Stimulated activated naive CD8-positive, alpha-beta T cell treated with anti-CD3 and anti-CD28 coated beads, Interleukin-15, Interleukin-2, amounts not matched to agents 100 U/mL and 50 U/mL, for 24 hours (primary cell): ENCODE measurements at regions not wholly inside any gene's neighbourhood (a gene's known extent, or its start where the extent isn't known, plus 50 kb on each side); places are given as distances from the start of the nearest gene placed in this dataset.

Experiments
- ATAC-seq: fragments of 150-1000 bp; cut with Tn5 transposase; one replicate; pipeline ENCODE4 v1.10.0; 2021
- DNase-seq: peaks from one replicate; pipeline ENCODE4 v3.0.0; 2021

DNA sequence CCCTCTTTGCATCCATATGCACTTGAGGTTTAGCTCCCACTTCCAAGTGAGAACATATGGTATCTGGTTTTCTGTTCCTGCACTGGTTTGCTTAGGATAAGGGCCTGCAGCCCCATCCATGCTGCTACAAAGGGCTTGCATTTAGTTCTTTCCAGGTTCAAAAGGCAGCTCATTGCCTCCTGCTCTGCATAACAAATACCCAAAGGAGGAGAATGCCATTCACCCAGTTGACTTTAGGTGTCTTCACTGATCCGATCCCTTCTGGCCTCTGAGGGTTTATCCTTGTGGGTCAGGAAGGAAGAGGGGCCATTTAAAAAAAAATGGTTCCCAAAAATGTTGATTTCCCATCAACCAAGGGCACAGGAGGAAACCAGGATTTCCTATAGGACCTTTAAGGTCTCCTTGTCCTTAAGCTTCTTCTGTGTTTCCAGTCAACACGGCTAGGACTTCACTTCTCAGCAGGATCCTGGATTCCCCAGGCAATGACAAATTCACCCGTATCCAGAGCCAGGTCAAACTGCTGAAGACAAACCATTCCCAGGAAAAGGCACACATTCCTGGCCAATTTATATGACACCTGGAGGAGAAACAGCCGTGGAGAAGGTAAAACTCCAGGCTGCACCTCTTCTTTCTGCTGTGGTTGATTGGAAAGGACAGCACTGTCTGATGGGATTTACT, 447.7 kb upstream of the CDH4 start:
- DNase-seq: no peak
- no peak for ATAC-seq

DNA sequence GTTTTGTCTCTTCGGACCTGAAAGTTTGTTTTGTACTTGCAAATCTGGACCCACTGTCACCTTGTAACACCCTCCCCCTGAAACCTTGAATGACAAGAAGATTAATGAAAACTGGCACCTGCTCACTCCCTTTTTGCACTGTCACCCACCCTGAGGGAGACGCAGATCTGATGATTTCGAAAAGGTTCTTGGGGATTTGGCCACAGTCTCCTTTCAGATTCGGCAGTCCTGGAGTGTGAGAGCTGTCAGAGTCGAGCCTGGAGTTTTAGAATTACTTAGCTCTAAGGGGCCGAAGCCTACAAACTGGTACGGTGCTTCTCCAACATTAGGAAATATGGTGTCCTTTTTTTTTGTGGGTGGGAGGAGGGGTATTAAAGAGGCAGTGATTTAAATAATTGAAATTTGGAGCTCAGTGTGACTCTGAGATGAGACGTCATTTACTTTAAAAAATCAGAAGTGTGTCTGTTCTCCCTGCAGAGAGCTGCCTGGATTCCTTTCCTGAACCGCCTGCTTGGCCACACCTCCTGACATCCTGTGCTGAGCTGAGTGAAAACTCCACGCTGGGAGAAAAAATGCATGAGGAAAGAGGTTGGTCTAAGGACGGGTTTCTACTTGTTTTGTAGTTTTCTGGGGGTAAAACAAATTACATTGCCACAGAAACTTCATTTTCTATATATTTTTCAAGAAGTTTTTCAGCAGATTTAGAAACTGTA, 447.0 kb upstream of the CDH4 start:
- ATAC-seq: no peak
- DNase-seq: no peak

DNA sequence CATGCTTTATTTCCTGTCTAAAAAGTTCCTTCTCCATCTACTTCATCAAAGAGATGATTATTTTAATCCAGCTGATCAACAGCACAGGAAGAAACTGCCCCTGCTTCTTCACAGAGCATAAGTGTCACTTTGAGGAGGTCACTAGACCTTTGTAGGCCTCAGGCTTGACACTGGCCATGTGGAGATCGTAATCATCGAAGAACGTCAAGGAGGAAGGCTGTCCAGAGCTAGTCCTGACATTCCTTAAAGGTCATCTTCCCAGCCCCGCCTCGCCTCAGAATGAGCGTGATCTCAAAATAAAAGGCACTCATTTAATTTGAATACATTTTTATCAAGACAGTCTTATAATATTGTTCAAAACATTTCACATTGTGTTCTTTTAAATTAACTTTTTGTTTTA, 445.7 kb upstream of the CDH4 start:
- no peak for ATAC-seq

DNA sequence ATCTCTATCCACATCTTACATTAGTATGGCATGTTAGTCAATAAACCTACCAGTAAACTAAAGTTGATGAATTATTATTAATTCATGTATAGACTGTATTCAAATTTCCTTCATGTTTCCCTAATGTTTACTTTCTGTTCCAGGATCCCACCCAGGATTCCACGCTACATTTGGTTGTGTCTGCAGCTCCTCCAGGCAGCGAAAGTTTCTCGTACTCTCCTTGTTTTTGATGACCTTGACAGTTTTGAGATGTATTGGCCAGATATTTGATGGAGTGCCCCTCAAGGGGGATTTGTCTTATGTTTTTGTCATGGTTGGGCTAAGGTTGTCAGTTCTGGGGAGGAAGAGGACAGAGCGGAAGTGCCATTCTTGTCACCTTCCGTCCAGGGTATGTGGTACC, 445.2 kb upstream of the CDH4 start:
- no peak for DNase-seq
- ATAC-seq: no peak

More for the DNA sequence above, 445.7 kb upstream of the CDH4 start:
- no peak for DNase-seq

DNA sequence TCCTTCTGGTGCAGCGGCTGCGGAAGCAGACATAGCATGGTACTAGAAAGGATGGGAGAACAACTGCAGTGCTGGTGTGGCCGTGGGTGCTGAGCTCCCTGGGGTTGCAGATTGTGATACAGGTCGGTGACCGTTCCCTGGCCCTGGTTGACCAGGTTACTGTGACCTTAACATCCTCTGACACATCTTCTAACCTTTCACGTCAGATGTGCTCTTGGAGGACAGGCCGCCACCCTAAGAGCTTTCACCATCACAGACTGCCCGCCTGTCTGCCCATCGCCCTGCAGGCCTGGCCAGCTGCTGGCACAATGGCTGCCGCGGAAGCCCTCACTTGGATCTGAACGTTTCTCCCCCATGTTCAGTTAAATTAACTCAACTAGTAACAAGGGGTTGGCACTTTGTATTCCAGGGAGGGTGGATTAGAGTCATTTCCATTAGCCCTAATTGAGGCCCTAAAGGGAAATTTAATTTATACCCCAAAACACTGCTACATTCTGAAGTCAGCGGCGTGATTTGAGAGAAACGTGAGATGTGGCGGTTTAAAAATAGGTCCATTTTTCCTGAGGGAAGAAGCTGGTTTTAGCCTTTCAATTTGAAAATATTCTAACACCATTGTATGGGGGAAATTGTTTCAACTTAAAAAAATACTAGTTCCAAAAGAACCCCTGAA, 443.9 kb upstream of the CDH4 start:
- no peak for DNase-seq
- ATAC-seq: no peak

DNA sequence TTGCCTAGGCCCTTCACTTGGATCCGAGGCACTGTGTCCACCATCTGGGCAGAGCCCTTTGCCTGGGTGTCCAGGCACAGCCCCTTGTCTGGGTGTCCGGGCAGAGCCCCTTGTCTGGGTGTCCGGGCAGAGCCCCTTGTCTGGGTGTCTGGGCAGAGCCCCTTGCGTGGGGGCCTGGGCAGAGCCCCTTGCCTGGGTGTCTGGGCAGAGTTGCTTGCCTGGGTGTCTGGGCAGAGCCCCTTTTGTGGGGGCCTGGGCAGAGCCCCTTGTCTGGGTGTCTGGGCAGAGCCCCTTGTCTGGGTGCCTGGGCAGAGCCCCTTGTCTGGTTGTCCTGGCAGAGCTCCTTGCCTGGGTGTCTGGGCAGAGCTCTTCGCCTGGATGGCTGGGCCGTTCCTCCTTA, 443.4 kb upstream of the CDH4 start:
- no peak for ATAC-seq
- DNase-seq: no peak

DNA sequence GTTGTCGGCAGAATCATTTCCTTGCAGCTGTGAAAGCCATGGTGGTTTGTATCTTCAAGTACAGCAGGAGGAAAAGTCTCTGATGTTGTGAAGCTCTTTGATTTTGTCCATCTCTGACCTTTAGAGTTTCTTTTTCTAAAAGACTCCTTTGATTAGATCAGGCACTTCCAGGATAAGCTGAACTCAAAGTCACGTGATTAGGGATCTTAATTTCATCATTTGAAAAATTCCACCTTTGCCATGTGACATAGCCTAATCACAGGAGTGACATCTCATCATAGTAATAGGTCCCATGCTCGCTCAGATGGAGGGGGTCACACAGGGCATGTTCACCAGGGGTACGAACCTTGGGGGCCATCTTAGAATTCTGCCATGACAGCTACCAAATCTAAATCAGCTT, 441.5 kb upstream of the CDH4 start:
- no peak for DNase-seq
- no peak for ATAC-seq

DNA sequence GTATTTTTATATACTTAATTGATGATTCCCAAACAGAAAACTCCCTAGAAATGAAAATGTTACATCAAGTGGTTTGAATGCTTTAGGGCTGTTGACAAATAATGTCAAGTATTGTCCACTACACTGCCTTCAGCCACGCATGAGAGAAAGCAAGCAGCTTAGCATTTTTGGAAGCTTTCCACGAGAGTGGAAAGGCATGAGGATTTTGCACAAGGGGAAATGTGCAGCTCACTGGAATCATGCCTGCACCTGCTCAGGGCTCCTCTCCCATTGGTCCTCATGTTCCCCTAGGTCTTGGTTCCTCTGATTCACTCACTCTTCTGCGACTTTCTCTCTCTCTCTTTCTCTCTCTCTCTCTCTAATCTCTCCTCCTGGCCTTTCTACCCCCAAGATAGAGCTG, 439.5 kb upstream of the CDH4 start:
- ATAC-seq: no peak
- no peak for DNase-seq

DNA sequence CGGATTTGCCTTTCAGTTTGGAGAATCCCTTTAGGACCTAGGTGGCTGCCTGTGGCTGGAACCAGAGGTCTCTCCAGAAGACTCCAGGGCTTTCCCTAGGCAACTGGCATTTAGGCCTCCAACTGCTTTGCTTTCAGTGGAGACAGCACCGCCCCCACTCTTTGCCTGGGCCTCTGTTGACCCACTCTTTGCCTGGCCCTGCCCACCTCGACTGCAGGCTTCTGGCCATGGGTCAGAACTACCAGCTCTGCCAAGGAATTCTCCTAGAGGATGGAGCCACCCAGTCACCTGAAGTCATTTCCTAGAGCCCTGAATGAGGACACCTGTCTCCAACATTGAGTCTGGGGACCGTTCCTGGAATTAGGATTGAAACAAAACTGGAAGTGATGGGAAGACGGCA, 439.0 kb upstream of the CDH4 start:
- ATAC-seq: no peak
- no peak for DNase-seq

DNA sequence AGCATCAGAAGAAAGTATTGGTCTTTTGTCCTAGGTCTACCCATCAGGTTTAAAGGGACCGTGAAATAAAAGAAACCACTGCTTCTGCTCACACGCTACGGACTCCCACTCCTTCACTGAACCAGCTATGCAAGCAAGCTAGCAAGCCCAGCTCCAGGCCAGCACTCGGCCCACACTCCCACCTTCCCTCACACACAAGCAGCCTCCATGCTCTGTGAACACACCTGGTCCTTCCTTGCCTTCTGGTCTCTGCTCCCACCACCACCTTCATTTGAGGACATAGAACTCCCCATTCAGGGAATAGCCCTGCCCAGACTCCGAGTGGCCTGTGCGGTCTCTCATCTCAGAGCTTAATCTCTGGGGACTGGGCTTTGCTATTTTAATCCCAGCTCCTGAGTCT, 436.4 kb upstream of the CDH4 start:
- no peak for ATAC-seq

DNA sequence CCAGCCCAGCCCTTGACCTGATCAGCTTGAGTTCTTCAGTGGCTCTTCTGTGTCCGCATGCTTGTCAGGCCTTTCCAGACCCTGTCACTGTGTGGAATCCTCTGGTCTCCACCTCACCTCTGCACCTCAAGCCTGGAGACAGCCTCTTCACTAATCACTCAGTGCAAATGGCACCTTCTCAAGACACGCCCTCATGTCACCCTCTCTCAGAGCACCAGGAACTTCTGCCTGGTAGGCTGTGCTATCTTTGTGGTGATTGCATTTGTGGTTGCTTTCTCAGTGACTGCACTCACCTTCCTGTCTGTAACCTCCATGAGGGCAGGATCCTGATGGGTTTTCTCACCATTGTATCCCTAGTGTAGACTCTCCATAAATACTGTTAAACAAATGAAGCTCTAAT, 435.2 kb upstream of the CDH4 start:
- ATAC-seq: no peak
- no peak for DNase-seq

More for the DNA sequence above, 436.4 kb upstream of the CDH4 start:
- DNase-seq: no peak

DNA sequence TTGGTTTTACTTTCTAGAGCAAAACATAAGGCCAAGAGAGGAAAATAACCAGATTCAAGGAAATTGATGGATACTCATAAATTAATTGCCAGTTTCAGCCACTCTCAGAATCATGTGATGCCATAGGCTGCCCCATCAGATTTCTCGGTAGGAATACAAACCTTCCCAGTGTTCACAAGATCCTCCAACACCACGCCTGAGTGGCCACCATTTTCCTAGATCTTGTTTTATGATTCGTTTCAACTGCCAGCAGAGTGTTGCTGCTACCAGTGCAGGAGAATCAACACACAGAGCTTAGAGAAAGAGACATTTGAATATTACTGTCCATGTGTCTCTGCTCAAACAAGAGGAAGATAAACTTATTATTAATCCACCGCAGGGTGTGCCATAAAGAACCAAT, 434.2 kb upstream of the CDH4 start:
- ATAC-seq (no peak), DNase-seq (no peak)

DNA sequence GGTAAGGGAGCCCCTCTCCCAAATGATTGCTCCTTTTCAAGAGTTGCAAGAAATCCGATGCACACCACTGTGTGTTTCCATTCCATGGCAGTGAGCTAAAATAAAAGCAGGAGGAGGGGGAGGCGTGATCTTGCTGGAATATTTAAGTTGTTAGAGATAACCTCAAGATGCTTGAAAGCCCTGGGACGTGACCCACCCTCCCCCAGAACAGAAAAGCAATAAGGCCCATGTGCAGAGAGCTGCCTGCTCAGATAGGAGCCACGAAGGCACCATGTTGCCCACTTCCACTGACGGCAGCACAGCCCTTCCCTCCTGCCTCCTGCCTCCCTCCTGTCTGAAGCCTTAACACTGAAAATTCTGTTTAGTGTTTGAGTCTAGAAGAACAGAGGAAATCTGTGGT, 432.6 kb upstream of the CDH4 start:
- DNase-seq (no peak), ATAC-seq (no peak)

DNA sequence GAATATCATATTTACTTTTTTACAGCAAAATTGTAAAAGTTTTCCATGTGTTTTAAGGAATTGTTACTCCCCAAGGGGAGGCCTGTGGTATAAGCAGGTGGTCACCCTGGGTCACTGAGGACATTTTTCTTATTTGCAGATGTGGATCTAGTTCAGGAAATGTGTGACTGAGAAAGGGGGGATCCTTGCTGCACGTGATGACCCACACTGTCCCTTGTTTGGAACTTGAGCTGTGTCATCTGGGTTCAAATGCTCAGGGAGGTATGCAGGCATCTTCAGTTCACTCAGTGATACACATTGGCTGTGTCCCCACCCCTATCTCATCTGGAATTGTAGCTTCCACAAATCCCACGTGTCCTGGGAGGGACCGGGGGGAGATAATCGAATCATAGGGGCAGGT, 431.9 kb upstream of the CDH4 start:
- no peak for ATAC-seq
- DNase-seq: no peak

DNA sequence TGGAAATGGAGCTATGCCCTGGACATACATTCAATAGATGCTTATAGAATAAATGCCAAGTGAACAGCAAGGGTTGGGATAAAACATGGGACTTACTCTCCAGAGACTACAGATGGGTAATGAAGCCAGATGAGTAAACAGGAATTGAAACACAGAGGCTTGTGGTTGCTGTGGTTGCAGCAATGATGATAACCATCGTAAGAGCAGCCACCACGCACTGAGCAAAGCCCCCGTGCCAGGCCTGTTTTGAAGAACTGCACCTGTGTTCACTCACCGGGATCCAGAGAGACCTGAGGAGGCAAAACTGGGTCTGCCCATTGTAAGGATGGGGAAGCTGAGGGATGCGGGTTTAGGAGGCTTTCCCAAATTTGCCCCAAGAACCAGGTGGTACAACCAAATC, 431.1 kb upstream of the CDH4 start:
- ATAC-seq (no peak), DNase-seq (no peak)

DNA sequence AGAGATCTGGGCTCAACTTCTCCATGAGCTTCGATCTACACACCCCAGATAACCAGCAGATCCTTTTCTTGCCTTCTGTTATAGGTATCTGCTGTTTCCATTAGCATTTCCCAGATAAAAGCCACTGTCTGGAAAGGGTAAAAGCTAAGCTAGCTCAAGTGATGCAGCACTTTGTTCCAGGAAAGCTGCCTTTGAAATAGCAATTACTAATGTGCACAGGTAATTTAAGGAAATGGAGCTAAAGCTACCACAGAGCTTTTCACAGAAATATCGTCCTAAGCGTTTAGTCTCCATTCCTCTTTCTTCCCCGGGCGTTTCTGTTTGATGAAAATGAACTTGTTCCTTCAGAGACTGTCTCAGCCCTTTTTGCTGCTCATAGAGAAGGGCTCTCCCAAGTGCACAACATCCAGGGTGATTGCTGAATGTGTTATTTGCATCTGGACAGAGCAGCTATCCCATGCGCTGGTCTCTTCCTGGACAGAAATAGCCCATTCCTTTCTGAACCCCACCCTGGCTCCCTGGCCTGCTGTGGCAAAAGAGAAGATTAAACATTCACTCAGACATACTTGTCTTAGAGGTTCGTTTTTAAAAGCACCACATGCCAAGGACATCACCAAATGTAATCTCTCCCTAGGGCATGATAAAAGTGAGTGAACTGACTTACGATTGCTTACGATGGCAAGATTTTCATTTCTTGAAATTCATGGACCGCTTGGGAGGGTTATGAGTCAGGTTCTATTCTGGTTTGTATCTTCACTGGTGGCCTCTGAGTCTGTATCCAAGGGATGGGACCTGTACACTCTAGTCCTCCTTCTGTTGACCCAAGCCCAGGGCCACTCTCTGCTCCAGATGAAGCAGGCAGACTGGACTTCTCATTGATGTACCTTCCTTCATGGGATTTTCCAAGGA, 429.1 kb upstream of the CDH4 start:
- ATAC-seq (no peak), DNase-seq (no peak)

DNA sequence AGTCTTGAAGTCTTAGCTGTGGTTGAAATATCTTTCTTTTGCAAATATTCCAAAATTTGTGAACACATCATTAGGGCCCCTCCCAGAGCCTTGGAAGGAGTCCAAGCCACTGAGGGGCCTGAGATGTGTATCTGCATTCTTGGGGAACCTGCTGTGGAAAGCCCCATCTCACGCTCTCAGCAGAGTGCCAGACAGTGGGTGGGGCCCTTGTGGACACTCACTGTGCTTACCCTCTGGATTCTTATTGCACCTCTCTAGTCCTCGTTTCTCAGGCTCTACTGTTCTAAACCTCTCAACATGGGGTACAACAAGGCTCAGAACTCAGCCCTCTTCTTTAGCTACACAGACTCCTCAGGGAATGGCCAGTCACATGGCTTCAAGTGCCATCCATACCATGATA, 416.2 kb upstream of the CDH4 start:
- ATAC-seq (no peak), DNase-seq (no peak)

DNA sequence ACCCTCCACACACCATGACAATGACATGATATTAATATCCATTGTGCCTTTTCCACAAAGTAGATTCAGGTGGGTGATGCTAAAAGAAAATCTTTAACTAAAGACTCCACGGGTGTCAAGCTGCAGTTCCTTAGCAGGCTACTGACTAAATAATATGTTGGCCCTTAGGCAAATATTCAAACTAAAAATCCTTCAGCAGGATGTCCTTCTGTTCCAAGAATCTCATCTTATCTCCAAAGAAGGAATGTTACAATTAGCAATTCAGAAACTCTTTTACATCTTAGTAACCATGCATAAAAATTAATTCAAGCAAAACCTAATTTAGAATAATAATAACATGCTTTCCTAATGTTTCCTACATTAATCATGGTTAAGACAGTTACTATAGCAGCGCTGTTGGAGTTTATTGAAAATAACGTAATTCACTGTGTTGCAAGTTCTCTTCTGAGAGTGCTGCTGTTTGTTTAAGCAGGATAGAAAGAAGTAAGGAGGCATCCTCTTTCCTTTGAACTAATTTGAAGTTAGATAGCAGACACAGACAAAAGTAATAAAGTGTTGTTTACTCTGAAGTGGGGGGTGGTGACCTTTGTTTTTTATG, 414.8 kb upstream of the CDH4 start:
- ATAC-seq (no peak), DNase-seq (no peak)

DNA sequence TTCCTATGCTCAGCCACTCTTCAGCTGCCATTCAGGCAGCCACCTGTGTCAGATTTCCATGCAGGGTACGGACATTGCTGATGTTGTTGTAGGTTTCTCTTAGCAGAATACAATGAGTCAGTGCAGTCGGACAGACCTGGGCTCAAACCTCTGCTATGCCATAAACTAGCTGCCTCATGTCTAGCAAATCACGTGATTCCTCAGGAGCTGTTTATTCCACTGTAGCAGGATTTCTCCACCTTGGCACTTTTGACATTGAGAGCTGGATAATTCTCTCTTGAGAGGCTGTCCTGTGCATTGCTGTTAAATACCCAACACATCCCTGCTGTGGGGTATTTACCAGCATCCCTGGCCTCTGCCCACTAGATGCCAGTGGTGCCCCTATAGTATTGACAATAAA, 413.8 kb upstream of the CDH4 start:
- no peak for ATAC-seq

DNA sequence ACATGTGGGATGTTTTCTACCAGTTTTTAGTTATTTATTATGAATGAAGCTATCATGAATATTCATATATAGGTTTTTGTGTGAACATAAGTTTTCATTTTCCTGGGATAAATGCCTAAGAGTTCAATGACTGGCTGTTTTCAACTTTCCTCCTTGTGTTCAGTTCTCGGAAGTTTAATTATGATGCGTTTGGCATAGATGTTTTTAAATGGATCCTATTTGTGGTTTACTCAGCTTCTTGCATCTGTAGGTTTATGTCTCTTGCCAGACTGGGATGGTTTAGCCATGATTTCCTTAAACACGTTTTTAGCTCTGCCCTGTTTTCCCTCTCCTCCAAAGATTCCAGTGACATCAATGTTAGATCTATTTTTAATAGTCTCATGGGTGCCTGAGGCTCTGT, 411.1 kb upstream of the CDH4 start:
- no peak for ATAC-seq
- no peak for DNase-seq

More for the DNA sequence above, 413.8 kb upstream of the CDH4 start:
- no peak for DNase-seq

DNA sequence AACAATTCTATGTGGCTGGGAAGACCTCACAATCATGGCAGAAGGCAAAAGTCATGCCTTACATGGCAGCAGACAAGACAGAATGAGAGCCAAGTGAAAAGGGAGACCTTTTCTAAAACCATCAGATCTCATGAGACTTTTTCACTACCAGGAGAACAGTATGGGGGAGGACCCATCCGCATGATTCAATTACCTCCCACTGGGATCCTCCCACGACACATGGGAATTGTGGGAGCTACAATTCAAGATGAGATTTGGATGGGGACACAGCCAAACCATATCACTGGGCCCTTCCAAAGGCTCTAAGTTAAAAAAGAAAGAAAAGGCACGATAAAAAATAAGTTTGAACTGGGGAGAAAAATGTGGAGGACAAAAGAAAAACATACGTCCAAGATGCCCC, 406.9 kb upstream of the CDH4 start:
- DNase-seq: no peak
- ATAC-seq: no peak
